ENCODE measurements at regions not wholly inside any gene's neighbourhood (a gene's known extent, or its start where the extent isn't known, plus 50 kb on each side); places are given as distances from the start of the nearest gene placed in this dataset.

GRCh38 chr4:77310931-77311330 lies 153.9 kb downstream of the CCNG2 start:
- no peak for TF ChIP-seq SIN3A (IDR thresholded peaks at IDR 0.05; ENCODE audit: borderline replicate concordance, insufficient read depth, low read depth, low read length)
- no peak for TF ChIP-seq CTCF (IDR thresholded peaks at IDR 0.05)
- TF ChIP-seq, protein P1, sequence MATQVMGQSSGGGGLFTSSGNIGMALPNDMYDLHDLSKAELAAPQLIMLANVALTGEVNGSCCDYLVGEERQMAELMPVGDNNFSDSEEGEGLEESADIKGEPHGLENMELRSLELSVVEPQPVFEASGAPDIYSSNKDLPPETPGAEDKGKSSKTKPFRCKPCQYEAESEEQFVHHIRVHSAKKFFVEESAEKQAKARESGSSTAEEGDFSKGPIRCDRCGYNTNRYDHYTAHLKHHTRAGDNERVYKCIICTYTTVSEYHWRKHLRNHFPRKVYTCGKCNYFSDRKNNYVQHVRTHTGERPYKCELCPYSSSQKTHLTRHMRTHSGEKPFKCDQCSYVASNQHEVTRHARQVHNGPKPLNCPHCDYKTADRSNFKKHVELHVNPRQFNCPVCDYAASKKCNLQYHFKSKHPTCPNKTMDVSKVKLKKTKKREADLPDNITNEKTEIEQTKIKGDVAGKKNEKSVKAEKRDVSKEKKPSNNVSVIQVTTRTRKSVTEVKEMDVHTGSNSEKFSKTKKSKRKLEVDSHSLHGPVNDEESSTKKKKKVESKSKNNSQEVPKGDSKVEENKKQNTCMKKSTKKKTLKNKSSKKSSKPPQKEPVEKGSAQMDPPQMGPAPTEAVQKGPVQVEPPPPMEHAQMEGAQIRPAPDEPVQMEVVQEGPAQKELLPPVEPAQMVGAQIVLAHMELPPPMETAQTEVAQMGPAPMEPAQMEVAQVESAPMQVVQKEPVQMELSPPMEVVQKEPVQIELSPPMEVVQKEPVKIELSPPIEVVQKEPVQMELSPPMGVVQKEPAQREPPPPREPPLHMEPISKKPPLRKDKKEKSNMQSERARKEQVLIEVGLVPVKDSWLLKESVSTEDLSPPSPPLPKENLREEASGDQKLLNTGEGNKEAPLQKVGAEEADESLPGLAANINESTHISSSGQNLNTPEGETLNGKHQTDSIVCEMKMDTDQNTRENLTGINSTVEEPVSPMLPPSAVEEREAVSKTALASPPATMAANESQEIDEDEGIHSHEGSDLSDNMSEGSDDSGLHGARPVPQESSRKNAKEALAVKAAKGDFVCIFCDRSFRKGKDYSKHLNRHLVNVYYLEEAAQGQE (IDR thresholded peaks at IDR 0.05; ENCODE audit: insufficient read depth in 1 of 2, low read depth in 2 of 2, low read length in 1 of 2), result no peak

All from Panc1 (cell line).